MM.1S (cell line): ENCODE measurements at regions not wholly inside any gene's neighbourhood (a gene's known extent, or its start where the extent isn't known, plus 50 kb on each side); places are given as distances from the start of the nearest gene placed in this dataset.

ENCODE experiments used
- DNase-seq: peaks from one replicate; pipeline ENCODE4 v3.0.0-alpha.2; 2015
- H2AFZ ChIP-seq: fragments of 300-600 bp; sonication (generic); 2 replicates; pipeline ENCODE4 v1.6.0; 2016; ENCODE audit warnings: antibody characterized with exemption, low read length
- H3F3A ChIP-seq: fragments of 300-600 bp; sonication (generic); 2 replicates; pipeline ENCODE4 v1.6.1; 2016; ENCODE audit warnings: mild to moderate bottlenecking, antibody characterized with exemption, low read length, moderate library complexity, mixed read lengths; ENCODE audit not compliant: insufficient read depth
- H3K27ac ChIP-seq: fragments of 300-600 bp; sonication (generic); 2 replicates; pipeline ENCODE4 v1.5.1; 2016; ENCODE audit warnings: mild to moderate bottlenecking, low read length
- H3K27me3 ChIP-seq: fragments of 300-600 bp; sonication (generic); replicated peaks from 2 replicates; pipeline ENCODE4 v1.6.0; 2016; ENCODE audit warnings: low read length; ENCODE audit not compliant: insufficient read depth
- H3K36me3 ChIP-seq: fragments of 300-600 bp; sonication (generic); replicated peaks from 2 replicates; pipeline ENCODE4 v1.6.1; 2016; ENCODE audit warnings: mild to moderate bottlenecking, low read length, mixed read lengths; ENCODE audit not compliant: insufficient read depth
- H3K4me1 ChIP-seq: fragments of 300-600 bp; sonication (generic); 2 replicates; pipeline ENCODE4 v1.6.1; 2016; ENCODE audit warnings: low read length, mixed read lengths
- H3K4me2 ChIP-seq: fragments of 300-600 bp; sonication (generic); 2 replicates; pipeline ENCODE4 v1.6.0; 2016; ENCODE audit warnings: low read depth, low read length
- H3K4me3 ChIP-seq: fragments of 300-600 bp; sonication (generic); 2 replicates; pipeline ENCODE4 v1.5.1; 2016; ENCODE audit warnings: low read length, mixed read lengths
- H3K79me2 ChIP-seq: fragments of 300-600 bp; sonication (generic); 2 replicates; pipeline ENCODE4 v1.6.1; 2016; ENCODE audit warnings: mixed run types, low read length, mixed read lengths
- H3K9ac ChIP-seq: fragments of 300-600 bp; sonication (generic); 2 replicates; pipeline ENCODE4 v1.6.1; 2016; ENCODE audit warnings: low read length, mixed read lengths
- H3K9me2 ChIP-seq: fragments of 300-600 bp; sonication (generic); replicated peaks from 2 replicates; pipeline ENCODE4 v1.6.1; 2016; ENCODE audit warnings: mild to moderate bottlenecking, low read length, mixed read lengths; ENCODE audit not compliant: insufficient read depth
- H3K9me3 ChIP-seq: fragments of 300-600 bp; sonication (generic); replicated peaks from 2 replicates; pipeline ENCODE4 v1.6.1; 2016; ENCODE audit warnings: mild to moderate bottlenecking, low read length, mixed read lengths; ENCODE audit not compliant: insufficient read depth
- H4K20me1 ChIP-seq: fragments of 300-600 bp; sonication (generic); 2 replicates; pipeline ENCODE4 v1.6.1; 2016; ENCODE audit warnings: mild to moderate bottlenecking, low read length, moderate library complexity, mixed read lengths; ENCODE audit not compliant: insufficient read depth
- CTCF ChIP-seq: fragments of 300-600 bp; sonication (generic); IDR thresholded peaks from 2 replicates; pipeline ENCODE4 v1.5.1; 2016; ENCODE audit warnings: antibody characterized with exemption, low read length, mixed read lengths
- EZH2 ChIP-seq: fragments of 300-600 bp; sonication (generic); optimal IDR thresholded peaks from 2 replicates; pipeline ENCODE3; 2017; ENCODE audit warnings: low read depth, mild to moderate bottlenecking, antibody characterized with exemption, low read length, mixed read lengths
- EZH2phosphoT487 ChIP-seq: fragments of 300-600 bp; sonication (generic); IDR thresholded peaks from 2 replicates; pipeline ENCODE4 v1.6.1; 2018; ENCODE audit warnings: antibody characterized with exemption, low read length

- Histone ChIP-seq H3K4me1 (no peaks in the 10 kb centered on the region), H3K9ac (no peak overlapping the region), H3K27ac (no peak overlapping the region), H3K9me2 (no peaks in the 10 kb centered on the region), H3F3A (no peaks in the 10 kb centered on the region), H3K4me3 (no peak overlapping the region), H3K9me3 (no peaks in the 10 kb centered on the region), H3K36me3 (no peaks in the 10 kb centered on the region), H3K79me2 (no peaks in the 10 kb centered on the region), H4K20me1 (no peaks in the 10 kb centered on the region), H3K4me2 (no peak overlapping the region), H3K27me3 (no peaks in the 10 kb centered on the region), H2AFZ (no peak overlapping the region)
- DNase-seq, result no peak
- TF ChIP-seq CTCF (no peak), EZH2 (no peak), EZH2phosphoT487 (no peak)
These were observed 234.8 kb upstream of the SPTLC3 start for GRCh38 chr20:12773936-12774335.

- H3K9ac ChIP-seq, result no peak overlapping the region
- H3K9me2 ChIP-seq, result no peaks in the 10 kb centered on the region
- no peak overlapping the region for H3K4me2 ChIP-seq
- no peaks in the 10 kb centered on the region for H3K36me3 ChIP-seq
- H4K20me1 ChIP-seq, result no peaks in the 10 kb centered on the region
- no peak for DNase-seq
- no peaks in the 10 kb centered on the region for H3K79me2 ChIP-seq
- no peaks in the 10 kb centered on the region for H3K9me3 ChIP-seq
- H3K27ac ChIP-seq, result no peak overlapping the region
- no peaks in the 10 kb centered on the region for H3F3A ChIP-seq
- no peaks in the 10 kb centered on the region for H3K27me3 ChIP-seq
- H2AFZ ChIP-seq, result no peak overlapping the region
- H3K4me3 ChIP-seq, result no peak overlapping the region
- H3K4me1 ChIP-seq, result no peaks in the 10 kb centered on the region
- no peak for TF ChIP-seq CTCF
- no peak for TF ChIP-seq EZH2
- TF ChIP-seq EZH2phosphoT487, result no peak
These were observed 233.7 kb upstream of the SPTLC3 start for GRCh38 chr20:12775041-12775440.

GRCh38 chr20:12777016-12777415 is 231.8 kb upstream of the SPTLC3 start:
- Histone ChIP-seq H3K9me2 (no peaks in the 10 kb centered on the region), H3K9ac (no peak overlapping the region), H3K4me2 (no peak overlapping the region), H2AFZ (no peak overlapping the region), H3K4me3 (no peak overlapping the region), H3K79me2 (no peaks in the 10 kb centered on the region), H3K4me1 (no peaks in the 10 kb centered on the region), H3F3A (no peaks in the 10 kb centered on the region), H3K27me3 (no peaks in the 10 kb centered on the region), H3K9me3 (no peaks in the 10 kb centered on the region), H3K27ac (no peak overlapping the region), H4K20me1 (no peaks in the 10 kb centered on the region), H3K36me3 (no peaks in the 10 kb centered on the region)
- no peak for DNase-seq
- TF ChIP-seq EZH2phosphoT487 (no peak), EZH2 (no peak), CTCF (no peak)
